H1 (cell line): ENCODE measurements at regions not wholly inside any gene's neighbourhood (a gene's known extent, or its start where the extent isn't known, plus 50 kb on each side); places are given as distances from the start of the nearest gene placed in this dataset.

Experiments used
- KDM4A ChIP-seq: IDR thresholded peaks from one replicate; pipeline ENCODE4 v1.7.1; 2012; ENCODE audit warnings: low read depth, mild to moderate bottlenecking, moderate library complexity, low read length, inconsistent platforms; ENCODE audit not compliant: severe bottlenecking

- no peak for TF ChIP-seq KDM4A
These were observed 264.7 kb upstream of the NFE2L3 start (continued) for GRCh38 chr7:25887266-25887665.
